ENCODE measurements at regions not wholly inside any gene's neighbourhood (a gene's known extent, or its start where the extent isn't known, plus 50 kb on each side); places are given as distances from the start of the nearest gene placed in this dataset.

DNA sequence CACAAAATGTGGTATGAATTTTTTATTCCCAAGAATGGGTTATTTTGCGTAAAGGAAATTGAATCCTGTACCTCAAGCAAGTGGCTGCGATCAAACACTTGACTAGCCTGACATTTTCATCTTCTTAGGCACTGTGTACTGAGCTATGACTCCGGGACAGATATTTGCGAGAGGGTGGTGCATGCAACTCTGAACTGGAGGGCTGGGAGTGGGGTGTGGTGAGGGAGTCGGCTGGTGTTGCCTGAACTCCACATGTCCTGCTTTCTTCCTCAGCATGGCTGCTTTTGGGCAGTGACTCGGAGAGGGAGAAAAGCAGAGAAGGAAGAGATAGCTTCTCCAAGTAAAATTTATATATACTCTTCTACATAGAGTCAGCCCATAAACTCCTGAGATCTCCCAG lies 68.5 kb upstream of the GATB start:
- DNase-seq = no peak

DNA sequence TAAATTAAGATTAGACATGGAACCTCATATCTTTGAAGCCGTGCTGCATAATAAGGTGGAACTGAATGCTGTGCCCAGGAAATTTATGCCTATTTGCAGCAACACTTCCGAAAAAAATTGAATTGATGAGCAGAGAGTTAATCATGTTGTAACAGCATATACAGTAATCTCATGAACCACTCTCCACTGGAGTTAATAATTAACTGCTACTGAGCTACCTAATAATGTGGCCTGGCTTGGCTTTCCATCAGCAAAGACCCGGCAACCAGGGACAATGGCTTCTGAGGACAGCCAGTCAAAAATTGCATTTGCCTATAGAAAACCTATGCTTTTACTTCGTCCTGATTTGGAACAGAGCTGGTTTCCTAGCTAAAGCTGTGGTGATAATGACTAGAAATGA lies 63.8 kb upstream of the GATB start:
- no peak for DNase-seq

DNA sequence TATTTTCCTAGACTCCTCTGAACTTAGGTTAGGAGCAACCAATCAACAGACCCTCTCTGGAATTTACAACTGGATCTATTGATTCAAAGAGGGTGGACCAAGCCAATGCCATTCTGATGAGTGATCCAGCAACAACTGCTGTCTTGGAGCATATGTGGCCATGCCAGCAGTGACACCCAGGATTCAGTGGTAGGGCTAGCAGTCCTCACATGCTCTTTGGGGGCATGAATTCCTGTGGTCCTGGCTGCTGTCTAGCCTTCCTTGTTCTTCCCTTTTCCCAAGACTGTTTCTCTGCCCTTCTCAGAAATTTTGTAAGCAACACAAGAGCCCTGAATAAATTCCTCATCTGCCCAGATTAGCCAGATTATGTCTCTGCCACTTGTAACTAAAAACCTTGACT lies 61.5 kb upstream of the GATB start:
- DNase-seq = no peak

DNA sequence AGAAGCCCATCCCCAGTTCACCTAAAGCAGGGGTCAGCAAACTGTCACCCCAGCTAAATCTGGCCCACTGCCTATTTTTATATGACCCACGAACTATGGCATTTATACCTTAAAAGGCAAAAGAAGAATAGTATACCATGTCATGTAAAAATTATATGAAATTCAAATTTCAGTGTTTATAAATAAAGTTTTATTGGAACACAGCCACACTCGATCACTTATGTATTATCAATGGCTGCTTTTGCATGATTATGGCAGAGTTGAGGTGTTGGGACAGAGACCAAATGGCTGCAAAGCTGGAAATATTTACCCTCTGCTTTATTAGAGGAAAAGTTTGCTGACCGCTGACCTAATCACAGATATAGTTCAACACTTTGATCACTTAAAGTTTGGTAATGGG lies 59.2 kb upstream of the GATB start:
- DNase-seq = no peak

DNA sequence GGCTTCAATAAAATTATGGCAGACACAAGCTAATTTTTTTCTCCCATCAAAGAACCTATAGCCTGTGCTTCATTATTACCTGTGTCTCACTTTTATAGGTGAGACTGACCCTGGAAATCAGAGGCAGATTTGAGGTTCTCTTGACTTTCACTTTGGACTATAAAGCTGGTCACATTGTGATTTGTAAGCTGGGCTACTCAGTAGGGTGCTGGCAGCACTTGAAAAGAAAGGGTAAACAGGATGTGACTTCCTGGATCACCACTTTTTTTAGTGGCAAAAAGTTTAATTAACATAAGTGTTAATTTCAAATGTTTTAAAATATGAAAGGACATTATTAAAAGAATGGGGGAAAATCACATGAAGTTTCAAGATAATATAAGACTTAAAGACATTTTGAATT lies 50.6 kb upstream of the GATB start:
- no peak for DNase-seq
